ENCODE measurements at regions not wholly inside any gene's neighbourhood (a gene's known extent, or its start where the extent isn't known, plus 50 kb on each side); places are given as distances from the start of the nearest gene placed in this dataset.

- no peak for DNase-seq
Measured at GRCh38 chr14:34204774-34205173, 253.9 kb upstream of the EGLN3 start.

- no peak for DNase-seq
Measured at GRCh38 chr14:34203251-34203722, 252.4 kb upstream of the EGLN3 start.

GRCh38 chr14:34201909-34202637 lies 251.2 kb upstream of the EGLN3 start:
- no peak for DNase-seq

GRCh38 chr14:34199585-34199984 lies 248.7 kb upstream of the EGLN3 start:
- DNase-seq, result no peak

GRCh38 chr14:34198096-34198495 lies 247.2 kb upstream of the EGLN3 start:
- no peak for DNase-seq

DNA sequence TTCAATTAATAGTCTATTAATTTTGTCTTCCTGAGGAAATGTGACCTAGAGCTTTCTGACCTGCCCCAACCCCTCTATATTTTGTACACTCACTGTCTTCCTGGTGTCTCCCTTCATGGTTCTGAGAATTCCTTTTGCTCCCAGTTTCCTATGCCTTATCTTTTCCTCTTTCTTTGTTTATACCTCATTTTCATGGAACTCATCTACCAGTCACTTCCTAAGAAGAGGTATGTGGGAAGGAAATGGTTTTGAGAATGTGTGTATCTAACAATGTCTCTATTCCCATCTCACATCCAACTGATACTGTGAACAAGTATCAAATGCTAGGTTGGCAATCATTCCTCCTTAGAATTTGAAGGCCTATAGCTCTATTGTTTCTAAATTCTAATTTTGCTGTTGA lies 245.1 kb upstream of the EGLN3 start:
- no peak for DNase-seq

DNA sequence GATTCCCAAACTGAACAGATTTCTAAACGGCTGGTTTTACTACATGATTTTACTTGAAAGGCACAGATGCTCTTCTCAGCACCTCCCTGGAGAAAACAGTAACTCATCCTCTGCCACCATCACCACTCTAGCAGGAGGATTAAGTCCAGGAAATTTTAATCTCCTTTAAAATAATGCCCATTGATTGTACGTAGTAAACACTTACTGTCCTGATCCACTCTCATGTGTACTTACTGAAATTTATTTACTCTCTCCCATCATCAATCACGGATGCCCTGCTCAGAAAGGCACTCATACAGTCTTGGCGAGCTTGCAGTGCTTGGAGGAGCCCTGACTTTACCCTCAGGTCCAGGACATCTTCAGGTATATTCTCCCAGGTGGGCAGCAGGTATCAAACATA lies 239.8 kb upstream of the EGLN3 start:
- no peak for DNase-seq

- DNase-seq, result no peak
Measured at GRCh38 chr14:34189866-34190265, 239.0 kb upstream of the EGLN3 start.

DNA sequence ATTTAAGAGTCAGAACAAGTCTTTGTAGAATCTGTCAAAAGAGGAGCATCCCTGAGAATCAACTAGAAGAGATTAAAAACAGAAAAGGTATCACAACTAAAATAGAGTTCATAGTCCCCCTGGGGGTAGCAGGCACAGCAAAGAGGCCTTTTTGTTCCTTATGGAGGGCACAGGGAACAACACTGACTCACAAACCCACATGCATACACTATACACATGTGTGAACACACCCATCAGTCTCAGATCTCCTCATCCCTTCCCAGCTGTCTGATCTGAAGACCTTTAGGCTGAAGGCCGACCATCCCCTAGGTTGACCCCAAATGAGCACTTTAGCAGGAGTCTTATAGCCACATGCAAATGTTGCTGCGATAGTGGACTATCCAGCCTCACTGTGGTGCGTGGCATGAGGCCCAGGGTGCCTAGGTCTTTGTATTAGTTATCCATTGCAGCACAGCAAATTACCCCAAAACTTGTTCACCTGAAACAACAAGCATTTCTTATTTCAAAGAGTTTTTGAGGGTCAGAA lies 236.7 kb upstream of the EGLN3 start:
- DNase-seq, result no peak

GRCh38 chr14:34187061-34187460 lies 236.2 kb upstream of the EGLN3 start:
- no peak for DNase-seq

DNA sequence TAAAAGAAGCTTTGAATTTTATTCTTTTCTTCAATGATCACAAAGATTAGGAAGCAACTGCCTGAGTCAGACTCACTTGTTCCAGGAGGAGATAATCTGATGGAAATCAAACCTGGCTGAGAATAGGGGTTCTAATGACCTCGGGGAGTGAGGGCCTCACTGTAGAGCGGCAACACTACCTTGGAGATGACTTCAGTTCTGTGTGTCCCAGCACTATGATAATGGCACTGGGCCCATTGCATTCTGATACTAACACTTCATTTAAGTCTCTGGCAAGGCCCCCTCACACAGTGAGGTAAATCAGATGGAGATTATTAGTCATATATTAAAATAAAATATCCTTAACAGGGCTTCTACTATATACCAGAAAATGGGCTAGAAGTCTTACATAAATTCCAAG lies 233.3 kb upstream of the EGLN3 start:
- peak; percentile 33 for DNase-seq

DNA sequence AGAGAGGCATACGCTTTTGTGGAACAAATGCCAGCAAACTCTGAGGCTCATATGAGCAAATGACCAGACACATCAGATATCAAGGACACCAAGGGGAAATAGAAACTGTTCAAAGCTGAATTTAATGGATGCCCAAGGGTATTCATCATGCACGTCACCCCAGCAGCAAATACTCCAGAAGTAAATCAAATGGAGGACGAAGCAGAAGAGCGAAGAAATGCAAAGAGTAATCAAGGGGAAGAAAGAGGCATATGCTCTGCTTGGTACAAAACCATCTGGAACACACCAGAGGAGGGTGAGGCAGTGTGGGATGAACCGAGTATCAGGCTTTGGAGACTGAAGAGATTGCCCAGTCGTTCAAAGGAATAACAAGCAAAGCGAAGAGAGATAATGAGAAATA lies 232.6 kb upstream of the EGLN3 start:
- no peak for DNase-seq

- no peak for DNase-seq
Measured at GRCh38 chr14:34181338-34181737, 230.5 kb upstream of the EGLN3 start.

- DNase-seq, result no peak
Measured at GRCh38 chr14:34180869-34181268, 230.0 kb upstream of the EGLN3 start.

GRCh38 chr14:34180434-34180833 lies 229.6 kb upstream of the EGLN3 start:
- DNase-seq, result no peak

GRCh38 chr14:34179727-34180126 lies 228.9 kb upstream of the EGLN3 start:
- no peak for DNase-seq

GRCh38 chr14:34177466-34177865 lies 226.6 kb upstream of the EGLN3 start:
- DNase-seq, result no peak

- DNase-seq, result no peak
Measured at GRCh38 chr14:34175574-34175973, 224.7 kb upstream of the EGLN3 start.

DNA sequence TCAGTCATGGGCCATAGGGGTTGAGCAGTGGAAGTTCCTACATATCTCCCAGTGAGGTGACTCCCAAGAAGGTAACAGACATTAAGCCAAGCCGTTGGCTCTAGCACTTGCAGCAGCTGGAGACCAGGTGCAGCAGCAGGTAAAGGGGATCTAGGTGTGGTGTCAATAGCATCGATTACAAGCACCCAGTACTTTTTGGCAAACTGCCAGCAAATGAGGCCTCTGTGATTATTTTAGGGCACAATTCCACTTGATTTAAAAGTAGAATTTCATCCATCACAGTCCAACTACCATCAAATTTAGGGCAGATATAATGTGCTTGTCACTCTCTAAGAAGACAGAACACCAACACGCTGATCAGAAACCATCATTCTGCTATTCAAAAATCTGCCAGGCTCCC lies 224.1 kb upstream of the EGLN3 start:
- DNase-seq, result no peak

- no peak for DNase-seq
Measured at GRCh38 chr14:34173916-34174315, 223.0 kb upstream of the EGLN3 start.

- DNase-seq, result peak; percentile 58
Measured at GRCh38 chr14:34172550-34173368, 221.9 kb upstream of the EGLN3 start.

DNA sequence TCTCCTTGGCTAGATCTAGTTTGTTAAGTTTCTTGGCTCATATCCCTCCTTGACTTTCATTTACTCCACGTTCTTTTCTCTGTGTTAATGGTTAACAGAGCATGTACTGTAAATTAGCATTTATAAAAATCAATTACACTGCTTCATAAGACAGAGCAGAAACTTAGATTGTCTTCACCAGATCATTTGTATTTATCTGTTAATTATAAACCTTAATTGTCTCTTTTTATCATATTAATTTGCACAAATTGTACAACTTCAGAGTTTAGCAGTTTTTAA lies 221.2 kb upstream of the EGLN3 start:
- no peak for DNase-seq

- DNase-seq, result no peak
Measured at GRCh38 chr14:34171431-34172172, 220.7 kb upstream of the EGLN3 start.

DNA sequence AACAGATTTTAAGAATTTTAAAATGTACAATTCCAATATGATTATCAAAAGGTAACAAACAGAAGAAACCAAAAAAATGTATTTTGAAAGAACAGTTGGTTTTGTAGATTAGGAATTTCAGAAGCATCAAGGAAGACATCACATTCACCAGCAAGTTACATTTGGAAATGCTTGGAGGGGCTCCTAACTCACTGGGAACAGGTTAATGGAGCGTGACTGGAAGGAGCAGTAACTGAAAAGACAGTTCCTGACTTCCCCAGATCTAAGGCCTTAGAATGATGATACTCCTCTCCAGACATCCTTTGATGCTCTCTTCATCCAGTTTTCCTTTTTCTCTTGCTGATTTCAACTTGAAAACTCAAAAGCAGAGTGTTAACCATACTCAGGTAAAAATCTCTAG lies 220.0 kb upstream of the EGLN3 start:
- no peak for DNase-seq
